ENCODE measurements at regions not wholly inside any gene's neighbourhood (a gene's known extent, or its start where the extent isn't known, plus 50 kb on each side); places are given as distances from the start of the nearest gene placed in this dataset.

DNA sequence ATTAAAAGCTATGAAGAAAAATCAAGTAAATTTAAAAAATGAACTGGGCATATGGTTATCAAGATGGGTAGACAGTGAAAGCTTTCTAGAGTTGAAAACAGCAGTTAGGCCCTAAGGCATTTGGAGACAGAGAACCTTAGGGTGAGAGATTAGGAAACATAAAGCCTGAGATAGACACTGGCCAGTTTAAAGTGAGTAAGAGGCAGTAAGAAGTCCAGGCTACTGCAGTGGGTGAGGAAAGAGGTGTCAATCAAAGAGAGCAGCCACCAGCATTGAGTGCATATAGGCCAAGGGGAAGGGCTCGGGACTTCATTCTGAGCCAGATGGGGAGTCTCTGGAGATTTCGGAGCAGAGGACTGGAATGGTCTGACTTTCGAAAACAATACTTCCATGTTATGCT lies 1360.5 kb upstream of the ADGRL4 start:
- Histone ChIP-seq H3K27me3 (ENCODE audit: control insufficient read depth, insufficient read depth, low read length, poor library complexity, severe bottlenecking) (no peaks in the 10 kb centered on the region), H3K4me1 (ENCODE audit: control insufficient read depth, insufficient read depth, low read length) (no peaks in the 10 kb centered on the region), H3K4me3 (ENCODE audit: insufficient read depth, low read depth, low read length) (no peak overlapping the region), H3K27ac (ENCODE audit: insufficient read depth, low read depth, low read length, poor library complexity, severe bottlenecking) (no peak overlapping the region), H3K36me3 (ENCODE audit: control insufficient read depth, insufficient read depth, low read length) (no peaks in the 10 kb centered on the region), H3K9me3 (ENCODE audit: control insufficient read depth, low read length) (no peaks in the 10 kb centered on the region)
- 85 to 95% methylated on average over 3 of the region's 3 CpGs for WGBS, 2 experiments

GRCh38 chr1:80365359-80366021 lies 1359.0 kb upstream of the ADGRL4 start:
- Histone ChIP-seq H3K27me3 (ENCODE audit: control insufficient read depth, insufficient read depth, low read length, poor library complexity, severe bottlenecking) (no peaks in the 10 kb centered on the region), H3K4me3 (ENCODE audit: insufficient read depth, low read depth, low read length) (no peak overlapping the region), H3K4me1 (ENCODE audit: control insufficient read depth, insufficient read depth, low read length) (no peaks in the 10 kb centered on the region), H3K27ac (ENCODE audit: insufficient read depth, low read depth, low read length, poor library complexity, severe bottlenecking) (no peak overlapping the region), H3K36me3 (ENCODE audit: control insufficient read depth, insufficient read depth, low read length) (no peaks in the 10 kb centered on the region), H3K9me3 (ENCODE audit: control insufficient read depth, low read length) (no peaks in the 10 kb centered on the region)
- 85 to 95% methylated on average over 3 to 5 of the region's 5 CpGs for WGBS, 2 experiments

DNA sequence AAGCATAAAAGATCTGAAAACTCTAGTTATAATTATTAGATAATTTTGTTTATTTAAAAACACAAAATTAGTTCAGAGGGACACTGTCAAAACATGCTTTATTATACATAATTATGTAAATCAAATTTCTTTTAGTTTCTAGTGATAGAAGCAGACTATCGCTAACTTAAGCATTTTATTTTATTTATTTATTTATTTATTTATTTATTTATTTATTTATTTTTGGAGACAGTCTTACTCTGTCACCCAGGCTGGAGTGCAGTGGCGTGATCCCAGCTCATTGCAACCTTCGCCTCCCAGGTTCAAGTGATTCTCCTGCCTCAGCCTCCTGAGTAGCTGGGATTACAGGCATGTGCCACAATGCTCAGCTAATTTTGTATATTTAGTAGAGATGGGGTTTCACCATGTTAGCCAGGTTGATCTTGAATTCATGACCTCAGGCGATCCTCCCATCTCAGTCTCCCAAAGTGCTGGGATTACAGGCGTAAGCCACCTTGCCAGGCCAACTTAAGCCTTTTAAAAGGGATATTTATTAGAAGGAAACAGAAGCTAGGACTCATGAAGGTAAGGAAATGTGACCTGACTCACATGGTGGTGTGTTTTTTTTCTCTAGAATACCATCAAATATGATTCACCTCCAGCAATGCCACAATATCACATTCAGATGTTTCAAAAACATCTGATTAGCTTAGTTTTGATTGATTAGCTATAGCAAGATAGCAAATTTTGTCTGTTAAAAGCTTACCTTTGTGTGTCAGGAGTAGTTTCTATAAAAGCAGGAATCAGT lies 1357.4 kb upstream of the ADGRL4 start:
- 95 to 96% methylated on average over 4 of the region's 5 CpGs for WGBS, 2 experiments
- Histone ChIP-seq H3K4me3 (ENCODE audit: insufficient read depth, low read depth, low read length) (no peak overlapping the region), H3K27me3 (ENCODE audit: control insufficient read depth, insufficient read depth, low read length, poor library complexity, severe bottlenecking) (no peaks in the 10 kb centered on the region), H3K9me3 (ENCODE audit: control insufficient read depth, low read length) (no peaks in the 10 kb centered on the region), H3K4me1 (ENCODE audit: control insufficient read depth, insufficient read depth, low read length) (no peaks in the 10 kb centered on the region), H3K27ac (ENCODE audit: insufficient read depth, low read depth, low read length, poor library complexity, severe bottlenecking) (no peak overlapping the region), H3K36me3 (ENCODE audit: control insufficient read depth, insufficient read depth, low read length) (no peaks in the 10 kb centered on the region)

GRCh38 chr1:80359666-80360065 lies 1353.1 kb upstream of the ADGRL4 start:
- Histone ChIP-seq H3K27me3 (ENCODE audit: control insufficient read depth, insufficient read depth, low read length, poor library complexity, severe bottlenecking) (no peaks in the 10 kb centered on the region), H3K27ac (ENCODE audit: insufficient read depth, low read depth, low read length, poor library complexity, severe bottlenecking) (no peak overlapping the region), H3K4me3 (ENCODE audit: insufficient read depth, low read depth, low read length) (no peak overlapping the region), H3K9me3 (ENCODE audit: control insufficient read depth, low read length) (no peaks in the 10 kb centered on the region), H3K36me3 (ENCODE audit: control insufficient read depth, insufficient read depth, low read length) (no peaks in the 10 kb centered on the region), H3K4me1 (ENCODE audit: control insufficient read depth, insufficient read depth, low read length) (no peaks in the 10 kb centered on the region)
- 80 to 100% methylated on average over 1 to 2 of the region's 2 CpGs for WGBS, 2 experiments

- no peaks in the 10 kb centered on the region for H3K27me3 ChIP-seq (ENCODE audit: control insufficient read depth, insufficient read depth, low read length, poor library complexity, severe bottlenecking)
- H3K27ac ChIP-seq (ENCODE audit: insufficient read depth, low read depth, low read length, poor library complexity, severe bottlenecking), result no peak overlapping the region
- WGBS, 2 experiments, result 76 to 82% methylated on average over 9 of the region's 9 CpGs
- H3K4me3 ChIP-seq (ENCODE audit: insufficient read depth, low read depth, low read length), result no peak overlapping the region
- H3K36me3 ChIP-seq (ENCODE audit: control insufficient read depth, insufficient read depth, low read length), result no peaks in the 10 kb centered on the region
- H3K4me1 ChIP-seq (ENCODE audit: control insufficient read depth, insufficient read depth, low read length), result no peaks in the 10 kb centered on the region
- no peaks in the 10 kb centered on the region for H3K9me3 ChIP-seq (ENCODE audit: control insufficient read depth, low read length)
These were observed 1342.7 kb upstream of the ADGRL4 start for GRCh38 chr1:80349218-80349617.

GRCh38 chr1:80341021-80341420 lies 1334.5 kb upstream of the ADGRL4 start:
- no peak overlapping the region for H3K4me3 ChIP-seq (ENCODE audit: insufficient read depth, low read depth, low read length)
- H3K36me3 ChIP-seq (ENCODE audit: control insufficient read depth, insufficient read depth, low read length), result no peaks in the 10 kb centered on the region
- H3K27ac ChIP-seq (ENCODE audit: insufficient read depth, low read depth, low read length, poor library complexity, severe bottlenecking), result no peak overlapping the region
- no peaks in the 10 kb centered on the region for H3K4me1 ChIP-seq (ENCODE audit: control insufficient read depth, insufficient read depth, low read length)
- no peaks in the 10 kb centered on the region for H3K9me3 ChIP-seq (ENCODE audit: control insufficient read depth, low read length)
- no peaks in the 10 kb centered on the region for H3K27me3 ChIP-seq (ENCODE audit: control insufficient read depth, insufficient read depth, low read length, poor library complexity, severe bottlenecking)
- 62 to 78% methylated on average over 2 of the region's 3 CpGs for WGBS, 2 experiments

DNA sequence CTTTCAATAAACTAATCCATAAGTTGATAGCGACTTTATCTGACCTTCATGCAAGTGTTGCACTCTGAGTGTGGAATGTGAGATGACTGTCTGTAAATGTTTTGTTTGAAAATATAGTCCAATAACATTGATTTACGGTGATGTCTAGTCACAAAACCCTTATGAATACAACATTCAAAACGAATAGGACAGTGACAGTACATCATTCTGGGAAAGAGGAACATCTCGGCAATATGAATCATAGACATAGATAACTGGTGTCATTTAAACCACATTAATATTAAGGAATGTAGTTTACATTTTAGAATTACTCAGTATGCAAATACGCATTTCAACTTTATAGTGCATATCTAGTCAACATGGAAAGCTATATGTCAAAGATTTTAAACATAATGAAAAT lies 1311.6 kb upstream of the ADGRL4 start:
- WGBS, 2 experiments, result 93 to 100% methylated on average over 2 to 4 of the region's 5 CpGs
- H3K27ac ChIP-seq (ENCODE audit: insufficient read depth, low read depth, low read length, poor library complexity, severe bottlenecking), result no peak overlapping the region
- H3K4me1 ChIP-seq (ENCODE audit: control insufficient read depth, insufficient read depth, low read length), result no peaks in the 10 kb centered on the region
- no peaks in the 10 kb centered on the region for H3K27me3 ChIP-seq (ENCODE audit: control insufficient read depth, insufficient read depth, low read length, poor library complexity, severe bottlenecking)
- H3K4me3 ChIP-seq (ENCODE audit: insufficient read depth, low read depth, low read length), result no peak overlapping the region
- no peaks in the 10 kb centered on the region for H3K36me3 ChIP-seq (ENCODE audit: control insufficient read depth, insufficient read depth, low read length)
- H3K9me3 ChIP-seq (ENCODE audit: control insufficient read depth, low read length), result no peaks in the 10 kb centered on the region

DNA sequence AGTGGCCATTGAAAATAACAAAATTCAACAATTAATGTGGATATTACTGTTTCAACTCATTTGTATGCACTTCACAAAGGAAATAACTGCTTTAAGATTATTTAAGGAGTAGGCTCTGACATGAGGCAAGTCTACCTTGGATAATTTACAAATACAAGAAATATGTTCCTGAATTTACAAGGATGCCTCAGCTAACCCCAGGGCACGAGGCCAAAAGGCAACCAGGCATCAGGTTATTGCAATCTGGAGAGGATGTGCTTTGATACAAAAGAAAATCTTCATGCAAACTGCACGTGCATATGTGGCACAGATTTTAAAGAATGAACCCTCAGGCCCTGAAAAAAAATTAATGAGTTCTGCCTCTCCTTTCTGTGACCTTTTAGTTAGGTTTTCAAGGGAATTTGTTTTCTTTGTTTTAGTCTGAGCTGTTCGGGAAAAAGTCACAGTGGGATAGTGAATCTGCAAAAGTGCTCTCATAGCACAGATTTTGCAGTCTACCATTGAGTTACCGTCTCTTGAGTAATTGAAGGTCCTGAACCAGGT lies 1304.2 kb upstream of the ADGRL4 start:
- Histone ChIP-seq H3K4me1 (ENCODE audit: control insufficient read depth, insufficient read depth, low read length) (peaks cover 6% of the 10 kb centered on the region), H3K27me3 (ENCODE audit: control insufficient read depth, insufficient read depth, low read length, poor library complexity, severe bottlenecking) (no peaks in the 10 kb centered on the region), H3K4me3 (ENCODE audit: insufficient read depth, low read depth, low read length) (no peak overlapping the region), H3K36me3 (ENCODE audit: control insufficient read depth, insufficient read depth, low read length) (no peaks in the 10 kb centered on the region), H3K9me3 (ENCODE audit: control insufficient read depth, low read length) (no peaks in the 10 kb centered on the region), H3K27ac (ENCODE audit: insufficient read depth, low read depth, low read length, poor library complexity, severe bottlenecking) (no peak overlapping the region)
- WGBS, 2 experiments, result 79 to 80% methylated on average over 4 of the region's 4 CpGs

DNA sequence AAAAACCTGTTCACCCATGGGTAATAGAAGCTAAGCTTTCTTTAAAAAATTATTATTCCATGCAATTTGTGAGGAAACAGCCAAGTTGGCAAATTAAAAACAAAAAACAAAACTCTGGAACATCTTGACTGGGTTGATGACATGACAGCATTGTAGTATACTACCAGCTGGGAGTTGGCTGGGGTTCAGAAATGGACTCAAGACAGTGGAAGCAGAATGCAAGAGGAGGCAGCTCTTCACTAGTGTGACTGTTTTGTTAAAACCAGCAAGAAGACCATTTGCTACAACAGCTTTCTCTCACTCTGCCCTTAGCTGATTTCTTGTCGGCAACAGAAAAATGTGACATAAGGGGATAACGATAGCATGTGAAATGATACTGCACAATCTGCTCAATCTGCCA lies 1298.9 kb upstream of the ADGRL4 start:
- Histone ChIP-seq H3K4me3 (ENCODE audit: insufficient read depth, low read depth, low read length) (no peak overlapping the region), H3K9me3 (ENCODE audit: control insufficient read depth, low read length) (no peaks in the 10 kb centered on the region), H3K4me1 (ENCODE audit: control insufficient read depth, insufficient read depth, low read length) (no peaks in the 10 kb centered on the region), H3K27me3 (ENCODE audit: control insufficient read depth, insufficient read depth, low read length, poor library complexity, severe bottlenecking) (no peaks in the 10 kb centered on the region), H3K36me3 (ENCODE audit: control insufficient read depth, insufficient read depth, low read length) (no peaks in the 10 kb centered on the region), H3K27ac (ENCODE audit: insufficient read depth, low read depth, low read length, poor library complexity, severe bottlenecking) (no peak overlapping the region)
- 93 to 95% methylated on average over 2 of the region's 2 CpGs for WGBS, 2 experiments

GRCh38 chr1:80293818-80294217 lies 1287.3 kb upstream of the ADGRL4 start:
- Histone ChIP-seq H3K4me3 (ENCODE audit: insufficient read depth, low read depth, low read length) (no peak overlapping the region), H3K9me3 (ENCODE audit: control insufficient read depth, low read length) (no peaks in the 10 kb centered on the region), H3K27me3 (ENCODE audit: control insufficient read depth, insufficient read depth, low read length, poor library complexity, severe bottlenecking) (no peaks in the 10 kb centered on the region), H3K4me1 (ENCODE audit: control insufficient read depth, insufficient read depth, low read length) (no peaks in the 10 kb centered on the region), H3K27ac (ENCODE audit: insufficient read depth, low read depth, low read length, poor library complexity, severe bottlenecking) (no peak overlapping the region), H3K36me3 (ENCODE audit: control insufficient read depth, insufficient read depth, low read length) (no peaks in the 10 kb centered on the region)
- 84 to 95% methylated on average over 3 of the region's 3 CpGs for whole genome bisulfite sequencing, 2 experiments
